OCI-LY1 (cell line): ENCODE measurements at regions not wholly inside any gene's neighbourhood (a gene's known extent, or its start where the extent isn't known, plus 50 kb on each side); places are given as distances from the start of the nearest gene placed in this dataset.

Experiments used
- EZH2 ChIP-seq: fragments of 200-600 bp; sonication (generic), shearing (Covaris generic); IDR thresholded peaks from 2 replicates; pipeline ENCODE4 v1.8.0; 2017; ENCODE audit warnings: borderline replicate concordance, mixed run types, mild to moderate bottlenecking, antibody characterized with exemption, low read length, moderate library complexity, mixed read lengths
- TF ChIP-seq, protein P1 (sequence below): fragments of 200-600 bp; sonication (generic), shearing (Covaris generic); IDR thresholded peaks from 2 replicates; pipeline ENCODE4 v1.5.1; 2017; ENCODE audit warnings: mild to moderate bottlenecking, antibody characterized with exemption, low read length, moderate library complexity, mixed read lengths

DNA sequence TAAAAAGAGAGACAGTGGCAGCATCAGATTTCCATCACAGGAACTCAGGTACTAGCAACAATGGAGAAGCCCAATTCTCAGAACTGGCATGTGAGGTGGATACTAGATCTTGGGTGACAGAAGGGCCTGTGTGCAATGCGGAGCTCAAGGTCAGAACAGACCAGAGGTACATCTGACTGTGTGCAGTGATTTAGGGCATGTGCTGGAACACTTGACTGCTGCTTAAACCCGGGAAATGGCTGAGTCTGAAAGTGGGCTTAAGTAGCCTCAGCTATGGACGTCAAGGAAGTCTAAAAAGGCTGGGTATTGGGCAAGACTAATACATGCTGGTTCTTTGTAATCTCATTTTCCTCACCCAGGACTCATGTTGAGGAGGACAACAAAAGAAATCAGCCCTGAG lies 182.2 kb downstream of the LACC1 start:
- TF ChIP-seq, protein P1, sequence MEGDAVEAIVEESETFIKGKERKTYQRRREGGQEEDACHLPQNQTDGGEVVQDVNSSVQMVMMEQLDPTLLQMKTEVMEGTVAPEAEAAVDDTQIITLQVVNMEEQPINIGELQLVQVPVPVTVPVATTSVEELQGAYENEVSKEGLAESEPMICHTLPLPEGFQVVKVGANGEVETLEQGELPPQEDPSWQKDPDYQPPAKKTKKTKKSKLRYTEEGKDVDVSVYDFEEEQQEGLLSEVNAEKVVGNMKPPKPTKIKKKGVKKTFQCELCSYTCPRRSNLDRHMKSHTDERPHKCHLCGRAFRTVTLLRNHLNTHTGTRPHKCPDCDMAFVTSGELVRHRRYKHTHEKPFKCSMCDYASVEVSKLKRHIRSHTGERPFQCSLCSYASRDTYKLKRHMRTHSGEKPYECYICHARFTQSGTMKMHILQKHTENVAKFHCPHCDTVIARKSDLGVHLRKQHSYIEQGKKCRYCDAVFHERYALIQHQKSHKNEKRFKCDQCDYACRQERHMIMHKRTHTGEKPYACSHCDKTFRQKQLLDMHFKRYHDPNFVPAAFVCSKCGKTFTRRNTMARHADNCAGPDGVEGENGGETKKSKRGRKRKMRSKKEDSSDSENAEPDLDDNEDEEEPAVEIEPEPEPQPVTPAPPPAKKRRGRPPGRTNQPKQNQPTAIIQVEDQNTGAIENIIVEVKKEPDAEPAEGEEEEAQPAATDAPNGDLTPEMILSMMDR: no peak
- no peak for TF ChIP-seq EZH2
